ENCODE measurements at regions not wholly inside any gene's neighbourhood (a gene's known extent, or its start where the extent isn't known, plus 50 kb on each side); places are given as distances from the start of the nearest gene placed in this dataset.

DNA sequence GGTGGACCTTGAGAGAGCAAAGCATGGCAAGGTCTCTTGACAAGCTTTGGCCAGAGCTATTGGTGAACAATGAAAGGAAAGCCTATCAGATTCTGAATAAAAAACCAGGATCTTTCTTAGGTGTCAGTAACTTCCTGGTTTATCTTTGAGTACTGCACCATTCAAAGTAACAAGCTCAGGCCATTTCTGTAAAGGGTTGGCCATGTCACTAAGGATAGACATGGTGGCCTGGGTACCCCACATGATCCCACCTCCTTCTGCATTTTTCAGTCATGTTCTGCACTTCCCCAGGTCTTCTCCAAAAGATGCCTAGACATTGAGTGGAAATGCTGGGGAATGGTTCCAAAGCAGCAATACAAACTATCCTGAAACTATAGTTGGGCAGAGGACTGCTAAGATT is 242.0 kb downstream of the ARHGAP12 start:
- TF ChIP-seq, protein P1, sequence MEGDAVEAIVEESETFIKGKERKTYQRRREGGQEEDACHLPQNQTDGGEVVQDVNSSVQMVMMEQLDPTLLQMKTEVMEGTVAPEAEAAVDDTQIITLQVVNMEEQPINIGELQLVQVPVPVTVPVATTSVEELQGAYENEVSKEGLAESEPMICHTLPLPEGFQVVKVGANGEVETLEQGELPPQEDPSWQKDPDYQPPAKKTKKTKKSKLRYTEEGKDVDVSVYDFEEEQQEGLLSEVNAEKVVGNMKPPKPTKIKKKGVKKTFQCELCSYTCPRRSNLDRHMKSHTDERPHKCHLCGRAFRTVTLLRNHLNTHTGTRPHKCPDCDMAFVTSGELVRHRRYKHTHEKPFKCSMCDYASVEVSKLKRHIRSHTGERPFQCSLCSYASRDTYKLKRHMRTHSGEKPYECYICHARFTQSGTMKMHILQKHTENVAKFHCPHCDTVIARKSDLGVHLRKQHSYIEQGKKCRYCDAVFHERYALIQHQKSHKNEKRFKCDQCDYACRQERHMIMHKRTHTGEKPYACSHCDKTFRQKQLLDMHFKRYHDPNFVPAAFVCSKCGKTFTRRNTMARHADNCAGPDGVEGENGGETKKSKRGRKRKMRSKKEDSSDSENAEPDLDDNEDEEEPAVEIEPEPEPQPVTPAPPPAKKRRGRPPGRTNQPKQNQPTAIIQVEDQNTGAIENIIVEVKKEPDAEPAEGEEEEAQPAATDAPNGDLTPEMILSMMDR (IDR thresholded peaks at IDR 0.05; ENCODE audit: insufficient read depth, low read depth, low read length): no peak
- no peak for TF ChIP-seq EZH2 (IDR thresholded peaks at IDR 0.05; ENCODE audit: insufficient read depth, low read length)

All from astrocyte (in vitro differentiated cells and primary cell).